ENCODE measurements at regions not wholly inside any gene's neighbourhood (a gene's known extent, or its start where the extent isn't known, plus 50 kb on each side); places are given as distances from the start of the nearest gene placed in this dataset.
"Not testable (repeated sequence)": the region's sequence is repeated elsewhere in the genome, so short reads cannot be mapped to it uniquely, and the experiment has no call there.

DNA sequence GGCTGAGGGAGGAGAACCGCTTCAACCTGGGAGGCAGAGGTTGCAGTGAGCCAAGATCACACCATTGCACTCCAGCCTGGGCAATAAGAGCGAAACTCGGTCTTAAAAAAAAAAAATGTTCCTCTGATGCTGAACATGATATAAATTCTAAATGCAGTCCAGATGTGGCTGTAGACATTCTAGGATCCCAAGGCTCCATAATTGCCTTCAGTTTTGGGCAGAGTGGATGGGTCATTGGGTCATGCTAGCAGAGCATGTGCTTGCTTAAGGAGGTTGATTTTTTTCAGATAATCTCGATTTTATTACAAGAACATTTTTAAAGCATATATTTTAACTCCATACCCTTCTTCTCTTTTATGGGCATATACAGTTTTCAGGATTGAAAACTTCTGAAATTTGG lies 112.0 kb downstream of the UTRN start:
- no peak for DNase-seq

DNA sequence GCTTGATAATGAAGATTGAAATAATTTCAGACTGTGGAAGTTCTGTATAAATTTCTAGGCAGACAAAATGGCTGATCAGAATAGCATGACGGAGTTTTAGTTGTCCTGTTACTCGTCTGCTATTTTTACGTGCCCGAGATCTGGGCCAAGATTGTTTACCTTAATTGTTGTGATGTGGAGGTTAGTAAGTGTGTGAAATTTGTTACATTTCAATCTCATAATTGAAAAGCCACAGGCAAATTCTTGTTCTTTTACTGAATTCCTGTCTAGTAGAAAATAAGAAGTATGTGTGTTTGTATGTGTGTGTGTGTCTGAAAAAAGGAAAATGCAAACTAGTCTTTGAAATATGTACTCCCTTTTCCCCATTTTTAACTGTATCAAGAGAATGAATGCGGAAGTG lies 115.2 kb downstream of the UTRN start:
- DNase-seq = no peak

DNA sequence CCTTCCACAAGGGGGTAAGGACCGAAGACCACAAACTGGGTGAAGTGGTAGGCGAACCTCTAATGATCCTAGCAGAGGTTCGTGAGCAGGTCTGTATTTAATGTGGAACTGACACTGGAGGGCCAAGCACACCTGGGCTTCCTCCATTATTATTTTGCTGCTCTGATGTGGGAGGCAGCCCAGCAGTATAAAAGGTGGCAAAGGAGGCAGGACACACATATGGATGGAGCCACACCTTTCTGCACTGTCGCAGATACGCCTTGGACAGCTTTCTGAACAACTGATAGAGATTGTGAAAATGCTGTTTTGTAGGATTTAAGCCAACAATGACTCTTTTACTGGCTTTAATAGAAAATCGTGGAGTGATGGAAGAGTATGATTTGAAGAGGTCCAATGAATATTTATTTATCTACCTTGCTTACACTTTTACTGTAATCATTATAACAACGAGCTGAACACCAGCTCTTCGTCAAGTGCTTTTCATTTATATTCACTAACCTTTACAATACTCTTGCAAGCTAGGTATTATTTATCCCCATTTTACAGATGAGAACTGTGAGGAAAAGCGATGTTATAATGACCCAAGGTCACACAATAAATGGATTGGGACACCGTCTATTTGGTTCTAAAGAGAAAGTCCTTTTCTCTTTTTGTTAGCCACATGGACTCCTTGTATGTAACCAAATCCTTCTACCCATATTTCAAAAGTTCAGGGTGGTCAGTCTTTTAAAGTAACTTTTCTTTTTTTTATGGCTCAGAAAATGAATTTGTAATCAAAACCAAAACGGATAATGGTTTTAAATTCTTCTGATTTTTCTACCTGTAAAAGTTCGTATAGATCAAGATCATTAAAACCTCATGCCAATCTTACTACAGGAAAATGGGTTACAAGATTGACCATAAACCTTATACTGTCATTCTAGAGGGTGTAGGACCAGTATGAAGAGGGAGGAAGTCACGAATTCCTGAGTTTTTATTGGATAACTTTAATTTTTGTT lies 116.9 kb downstream of the UTRN start:
- DNase-seq = no peak

DNA sequence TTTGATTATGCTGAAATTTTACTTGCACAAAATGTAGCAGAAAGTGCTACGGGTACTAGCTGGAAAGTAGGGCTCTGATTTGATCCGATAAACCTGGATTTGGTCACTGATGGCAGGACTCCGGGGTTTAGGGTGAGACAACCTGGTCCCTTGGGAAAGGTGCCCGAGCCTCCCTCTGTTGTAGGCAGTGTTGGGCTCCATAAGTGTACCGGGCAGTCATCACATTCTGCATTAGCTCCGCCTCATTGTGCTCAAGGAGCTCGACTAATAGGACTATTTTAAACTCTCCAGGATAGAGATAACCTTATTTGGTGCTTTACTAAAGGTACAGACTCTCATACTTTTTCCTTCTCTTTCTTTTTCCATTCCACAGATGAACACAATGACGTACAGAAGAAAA lies 117.6 kb downstream of the UTRN start:
- no peak for DNase-seq

DNA sequence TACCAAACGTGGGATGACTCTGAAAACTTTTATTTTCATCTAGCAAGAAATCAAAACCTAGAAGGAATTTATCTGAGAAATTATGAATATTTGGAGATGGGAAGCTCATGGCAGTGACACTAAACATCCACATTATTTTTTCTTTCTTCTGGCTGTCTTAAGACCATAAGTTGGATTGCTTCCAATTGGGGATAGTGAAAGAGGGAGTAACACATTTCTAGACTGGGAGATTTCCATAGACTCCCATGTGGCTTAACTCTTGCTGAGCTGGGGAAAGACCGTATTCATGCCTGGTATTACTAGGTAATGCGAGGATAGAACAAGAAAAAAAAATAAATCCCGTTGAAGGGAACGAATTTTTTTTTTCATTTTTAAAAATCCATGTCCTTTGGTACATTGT lies 120.0 kb downstream of the UTRN start:
- DNase-seq = no peak

DNA sequence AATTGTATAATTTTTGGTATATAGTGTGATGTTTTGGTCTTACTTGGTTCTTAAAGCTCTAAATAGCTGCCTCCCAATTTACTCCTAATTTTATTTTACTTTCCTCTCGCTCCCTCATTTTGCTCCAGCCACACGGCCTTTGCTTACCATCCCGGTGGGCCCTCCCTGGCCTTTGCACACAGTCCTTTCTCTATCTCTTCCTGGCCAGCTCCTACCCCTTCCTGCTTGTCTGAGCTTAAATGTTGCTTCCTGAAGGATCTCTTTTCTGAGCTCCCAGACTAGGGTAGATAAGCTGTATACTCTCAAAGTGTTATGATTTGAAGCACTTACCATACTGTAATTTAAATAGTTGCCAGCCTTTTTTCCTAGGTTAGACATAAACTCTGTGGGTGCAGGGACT lies 121.7 kb downstream of the UTRN start:
- DNase-seq = no peak

DNA sequence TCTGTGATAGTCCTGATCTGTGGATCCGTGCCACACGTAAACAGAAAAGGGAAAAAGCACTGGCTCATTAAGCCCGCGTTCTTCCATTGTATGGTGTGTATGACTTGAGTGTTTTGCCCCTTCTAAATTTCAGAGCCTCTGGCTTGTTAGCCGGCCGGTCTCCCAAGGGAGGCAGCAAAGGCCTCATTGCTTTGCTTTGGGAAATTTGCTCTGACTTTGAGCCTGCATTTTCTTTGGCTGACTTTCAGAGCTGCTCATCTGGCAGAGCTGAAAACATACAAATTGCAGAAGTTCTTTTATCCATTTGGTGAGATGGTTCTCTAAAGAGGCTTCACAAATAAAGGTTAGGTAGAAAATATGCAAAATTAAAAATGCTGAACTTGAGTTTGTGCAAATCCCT lies 123.0 kb downstream of the UTRN start:
- DNase-seq = no peak

DNA sequence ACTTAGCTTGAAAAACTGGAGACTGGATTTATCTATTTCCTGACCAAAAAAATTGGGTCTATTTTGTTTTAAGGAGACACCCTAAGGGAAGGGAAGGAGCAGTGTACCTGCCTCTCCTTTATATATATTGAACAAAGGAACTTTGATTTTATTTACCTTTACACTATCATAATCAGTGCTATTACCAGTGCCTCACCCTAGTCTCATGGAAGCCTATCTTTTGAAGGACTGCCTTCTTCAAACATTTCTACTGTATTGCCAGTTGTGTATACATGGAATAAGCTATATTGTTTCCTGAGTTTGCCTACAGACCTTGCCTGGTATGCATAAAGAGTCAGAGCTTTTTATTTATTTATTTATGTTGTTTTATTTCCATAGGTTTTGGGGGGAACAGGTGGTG lies 124.9 kb downstream of the UTRN start:
- DNase-seq = no peak

DNA sequence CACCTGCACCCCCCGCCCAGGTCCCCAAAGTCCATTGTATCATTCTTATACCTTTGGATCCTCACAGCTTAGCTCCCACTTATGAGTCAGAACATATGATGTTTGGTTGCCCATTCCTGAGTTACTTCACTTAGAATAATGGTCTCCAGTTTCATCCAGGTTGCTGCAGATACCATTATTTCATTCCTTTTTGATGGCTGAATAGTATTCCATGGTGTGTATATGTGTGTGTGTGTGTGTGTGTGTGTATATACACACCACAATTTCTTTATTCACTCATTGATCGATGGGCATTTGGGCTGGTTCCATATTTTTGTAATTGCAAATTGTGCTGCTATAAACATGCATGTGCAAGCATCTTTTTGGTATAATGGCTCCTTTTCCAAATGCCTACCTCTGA lies 125.4 kb downstream of the UTRN start:
- DNase-seq = not testable (repeated sequence)

DNA sequence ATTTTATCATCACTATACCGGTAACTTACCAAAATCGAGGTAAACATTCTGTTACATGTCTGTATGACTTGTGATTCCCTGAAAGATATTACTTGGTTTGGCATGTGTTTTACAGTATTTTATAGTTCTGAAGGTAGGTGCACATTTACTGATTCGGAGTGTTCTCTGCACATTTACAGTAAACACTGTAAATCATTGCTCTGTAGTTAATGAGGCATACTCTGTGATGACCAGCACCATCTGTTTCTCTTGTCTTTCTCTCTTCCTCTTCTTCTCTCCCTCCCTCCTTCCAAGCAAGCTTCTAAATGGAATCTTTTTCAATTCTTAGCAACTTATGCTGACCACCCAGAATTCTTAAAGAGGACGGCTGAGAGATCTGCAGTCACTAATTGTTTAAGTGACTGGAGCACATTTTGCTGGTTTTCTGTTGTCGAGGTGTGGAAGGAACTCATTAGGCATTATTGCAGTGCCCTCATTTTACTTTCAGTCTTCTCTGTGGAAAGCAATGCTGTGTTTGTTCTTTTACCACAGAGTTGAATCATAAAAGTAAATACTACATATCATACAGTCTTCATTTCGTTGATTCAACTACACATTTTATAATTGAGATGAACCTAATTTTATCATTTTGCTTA lies 126.5 kb downstream of the UTRN start:
- DNase-seq = no peak

DNA sequence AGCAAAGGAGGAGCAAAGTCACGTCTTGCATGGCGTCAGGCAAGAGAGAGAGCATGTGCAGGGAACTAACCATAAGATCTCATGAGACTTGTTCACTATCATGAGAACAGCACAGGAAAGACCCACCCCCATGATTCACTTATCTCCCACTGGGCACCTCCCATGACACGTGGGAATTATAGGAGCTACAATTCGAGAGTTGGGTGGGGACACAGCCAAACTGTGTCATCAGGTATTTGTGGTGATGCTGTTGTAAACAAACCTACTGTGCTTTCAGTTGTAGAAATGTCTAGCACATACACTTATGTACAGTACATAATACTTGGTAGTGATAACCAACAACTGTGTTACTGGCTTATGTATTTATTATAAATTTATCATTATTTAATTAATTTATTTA lies 128.3 kb downstream of the UTRN start:
- no peak for DNase-seq

DNA sequence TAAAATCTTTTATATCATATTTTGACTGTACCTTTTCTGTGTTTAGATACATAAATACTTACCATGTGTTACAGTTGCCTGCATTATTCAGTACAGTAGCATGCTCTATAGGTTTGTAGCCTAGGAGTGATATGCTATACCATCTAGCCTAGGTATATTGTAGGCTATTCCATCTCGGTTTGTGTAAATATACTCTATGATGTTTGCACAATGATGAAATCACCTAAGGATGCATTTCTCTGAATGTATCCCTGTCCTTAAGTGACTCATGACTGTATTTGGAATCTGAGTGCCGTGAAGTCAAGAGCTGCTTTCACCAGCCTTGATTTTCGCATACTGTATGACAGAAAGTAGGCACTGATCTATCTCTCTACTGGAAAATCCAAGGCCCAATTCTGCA lies 129.9 kb downstream of the UTRN start:
- no peak for DNase-seq

DNA sequence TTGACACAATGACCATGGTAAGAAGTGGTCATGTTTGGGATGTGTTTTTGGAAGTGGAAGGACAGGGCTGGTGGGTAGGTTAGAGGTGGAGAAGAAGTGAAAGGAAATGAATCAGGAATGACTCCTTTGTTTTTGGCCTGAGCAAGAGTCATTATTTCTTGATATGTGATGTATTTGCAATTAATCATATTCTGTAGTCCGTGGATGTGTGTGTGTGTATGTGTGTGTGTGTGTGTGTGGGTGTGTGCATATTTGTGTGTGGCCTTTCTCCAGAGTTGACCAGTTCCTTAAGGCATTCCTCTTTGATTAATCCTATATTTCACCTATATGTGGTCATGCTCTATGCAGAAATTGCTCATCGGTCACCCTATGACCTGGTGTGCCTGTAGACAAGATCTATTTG lies 130.7 kb downstream of the UTRN start:
- DNase-seq = no peak

DNA sequence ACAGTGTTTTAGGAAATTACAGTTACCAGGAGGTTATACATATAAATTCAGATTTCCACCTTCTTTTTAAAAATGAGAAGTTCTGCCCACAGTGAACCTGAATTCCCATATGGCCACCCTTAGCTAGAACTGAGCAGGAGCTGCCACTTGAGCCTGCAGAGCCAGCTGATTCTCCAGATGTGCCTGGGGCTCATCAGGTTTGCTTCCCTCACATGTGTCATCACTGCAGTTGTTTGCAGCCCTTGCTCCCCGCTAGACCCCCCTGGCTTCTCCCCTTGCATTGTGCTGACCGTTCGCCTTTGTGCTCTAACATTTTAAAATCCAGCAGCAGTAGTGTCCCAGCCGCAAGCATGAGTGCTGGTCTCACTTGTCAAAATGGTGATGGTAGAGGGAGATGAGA lies 131.1 kb downstream of the UTRN start:
- no peak for DNase-seq

DNA sequence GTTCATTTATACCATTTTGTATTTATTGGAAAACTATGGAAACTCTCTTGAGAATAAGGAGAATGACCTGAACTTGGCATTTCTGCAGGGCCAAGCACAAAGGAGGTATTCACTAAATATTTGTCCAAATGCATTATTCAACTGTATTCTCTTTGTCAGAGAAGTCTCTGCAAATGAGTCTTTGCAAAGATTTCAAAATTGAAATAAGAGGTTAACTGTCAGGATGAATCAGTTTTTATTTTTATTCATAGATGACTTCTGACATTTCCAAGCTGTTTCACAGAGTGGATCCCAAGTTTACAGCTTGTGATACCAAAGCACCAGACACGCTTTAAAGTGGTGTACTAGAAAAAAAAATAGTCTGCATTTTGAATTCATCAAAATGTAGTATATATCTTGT lies 131.6 kb downstream of the UTRN start:
- no peak for DNase-seq

DNA sequence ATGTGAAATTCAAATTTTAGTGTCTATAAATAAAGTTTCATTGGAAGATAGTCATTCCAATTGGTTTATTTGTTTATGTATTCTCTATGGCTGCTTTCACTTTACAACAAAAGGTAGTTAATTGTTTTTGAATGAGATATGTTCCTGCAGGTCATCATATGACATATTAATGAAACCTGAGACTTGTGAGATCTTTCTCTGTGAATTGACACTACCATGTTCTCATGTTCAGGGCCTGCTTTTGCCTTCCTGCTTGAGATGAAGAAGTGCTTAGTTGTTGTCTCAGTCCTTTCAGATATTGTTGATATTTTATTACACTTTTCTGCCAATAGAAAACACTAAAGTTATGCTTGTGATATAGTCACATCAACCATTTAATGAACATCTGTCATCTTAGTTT lies 132.5 kb downstream of the UTRN start:
- DNase-seq = no peak

DNA sequence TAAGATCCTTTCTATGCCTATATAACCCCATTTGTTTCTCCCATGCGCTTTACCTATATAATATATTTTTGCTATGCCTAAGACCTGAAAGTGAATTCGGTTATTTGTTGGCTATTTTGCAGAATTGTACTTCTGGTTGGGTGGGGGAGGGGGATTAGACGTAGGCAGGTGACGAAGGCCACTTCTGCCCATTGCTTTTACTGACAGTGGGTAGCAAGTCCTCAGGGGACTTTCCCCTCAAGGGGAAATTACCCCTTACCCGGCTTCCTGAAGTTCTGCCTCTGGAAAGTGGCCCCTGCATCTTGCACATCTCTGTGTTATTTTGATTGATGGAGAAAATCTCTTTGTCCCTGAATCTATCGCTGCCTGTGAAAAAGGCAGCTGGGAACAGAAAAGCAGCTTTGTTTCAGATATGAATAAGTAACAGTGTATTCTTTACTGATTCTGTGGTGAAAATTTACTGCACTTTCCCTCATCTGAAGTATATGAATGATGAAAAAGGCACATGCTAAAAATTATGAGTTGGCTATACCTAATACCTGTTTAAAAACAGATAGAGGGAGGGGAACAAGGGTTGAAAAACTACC lies 133.9 kb downstream of the UTRN start:
- DNase-seq = no peak

DNA sequence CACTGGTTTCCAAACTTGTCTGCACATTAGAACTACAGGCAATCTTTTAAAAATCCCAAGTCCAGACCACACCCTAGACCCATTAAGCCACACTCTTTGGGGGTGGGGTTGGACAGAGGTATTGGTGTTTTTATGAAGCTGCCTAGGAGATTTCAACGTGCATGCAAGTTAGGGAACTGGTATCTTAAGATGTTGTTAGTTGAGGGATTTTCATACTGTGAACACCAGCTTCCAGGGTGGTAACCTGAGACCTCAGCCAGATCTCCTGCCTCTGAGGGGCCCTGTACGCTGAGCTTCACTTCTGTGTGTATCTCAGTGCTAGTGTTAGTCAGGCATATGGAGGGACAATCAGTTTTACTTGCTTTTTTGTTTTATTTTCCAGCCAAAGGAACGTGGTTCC lies 138.0 kb downstream of the UTRN start:
- no peak for DNase-seq

DNA sequence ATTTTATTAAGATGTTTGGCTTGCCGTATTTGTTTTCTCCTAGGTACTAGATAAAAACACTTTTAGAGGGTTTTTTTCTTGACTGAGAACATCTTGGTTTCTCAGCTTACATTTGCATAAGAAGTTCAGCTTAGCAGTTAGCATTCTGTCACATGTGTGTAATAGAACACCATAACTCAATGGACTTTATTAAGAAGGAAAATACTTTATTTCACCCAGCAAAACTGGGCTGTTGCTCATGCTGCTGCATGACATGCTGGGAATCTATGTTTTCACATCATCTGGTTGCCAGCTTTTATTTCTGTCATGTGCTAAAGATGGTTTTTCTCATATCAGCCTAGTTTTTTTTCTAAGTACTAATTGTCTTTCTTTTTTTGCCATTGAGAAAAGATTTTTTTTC lies 144.6 kb downstream of the UTRN start:
- DNase-seq = no peak

DNA sequence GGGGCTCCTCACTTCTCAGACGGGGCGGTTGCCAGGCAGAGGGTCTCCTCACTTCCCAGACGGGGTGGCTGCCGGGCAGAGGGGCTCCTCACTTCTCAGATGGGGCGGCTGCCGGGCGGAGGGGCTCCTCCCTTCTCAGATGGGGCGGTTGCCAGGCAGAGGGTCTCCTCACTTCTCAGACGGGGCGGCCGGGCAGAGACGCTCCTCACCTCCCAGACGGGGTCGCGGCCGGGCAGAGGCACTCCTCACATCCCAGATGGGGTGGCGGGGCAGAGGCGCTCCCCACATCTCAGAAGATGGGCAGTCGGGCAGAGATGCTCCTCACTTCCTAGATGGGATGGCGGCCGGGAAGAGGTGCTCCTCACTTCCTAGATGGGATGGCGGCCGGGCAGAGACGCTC lies 148.3 kb downstream of the UTRN start:
- not testable (repeated sequence) for DNase-seq

DNA sequence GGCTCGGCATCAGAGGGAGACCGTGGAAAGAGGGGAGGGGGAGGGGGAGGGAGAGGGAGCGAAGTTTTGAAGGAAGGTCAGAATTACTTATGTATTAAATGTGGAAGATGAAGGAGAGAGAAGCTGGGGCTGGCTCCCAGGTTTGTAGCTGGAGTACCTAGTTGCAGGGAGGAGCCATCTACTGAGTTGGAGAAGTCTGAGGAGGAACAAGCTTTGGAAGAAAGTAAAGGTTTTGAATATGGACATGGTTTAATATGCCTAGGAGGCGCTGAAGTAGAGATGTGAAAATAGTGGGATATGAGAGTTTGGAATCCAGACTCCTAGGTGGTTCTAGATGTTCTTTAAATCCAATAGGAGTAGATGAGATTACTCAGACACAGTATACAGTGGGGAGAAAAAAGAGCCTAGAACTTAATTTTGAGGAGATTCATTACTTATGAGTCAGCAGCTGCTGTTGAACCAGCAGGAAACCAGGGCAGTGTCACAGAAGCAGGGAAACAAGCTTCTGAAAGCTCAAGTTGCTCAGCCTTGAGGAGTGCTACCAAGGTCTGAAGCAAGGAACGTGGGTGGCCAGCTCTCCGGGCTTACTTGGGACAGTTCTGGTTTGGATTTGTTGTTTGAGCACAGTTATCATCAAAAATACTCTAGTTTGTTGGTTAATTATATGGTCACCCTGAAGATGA lies 149.3 kb downstream of the UTRN start:
- DNase-seq = no peak

DNA sequence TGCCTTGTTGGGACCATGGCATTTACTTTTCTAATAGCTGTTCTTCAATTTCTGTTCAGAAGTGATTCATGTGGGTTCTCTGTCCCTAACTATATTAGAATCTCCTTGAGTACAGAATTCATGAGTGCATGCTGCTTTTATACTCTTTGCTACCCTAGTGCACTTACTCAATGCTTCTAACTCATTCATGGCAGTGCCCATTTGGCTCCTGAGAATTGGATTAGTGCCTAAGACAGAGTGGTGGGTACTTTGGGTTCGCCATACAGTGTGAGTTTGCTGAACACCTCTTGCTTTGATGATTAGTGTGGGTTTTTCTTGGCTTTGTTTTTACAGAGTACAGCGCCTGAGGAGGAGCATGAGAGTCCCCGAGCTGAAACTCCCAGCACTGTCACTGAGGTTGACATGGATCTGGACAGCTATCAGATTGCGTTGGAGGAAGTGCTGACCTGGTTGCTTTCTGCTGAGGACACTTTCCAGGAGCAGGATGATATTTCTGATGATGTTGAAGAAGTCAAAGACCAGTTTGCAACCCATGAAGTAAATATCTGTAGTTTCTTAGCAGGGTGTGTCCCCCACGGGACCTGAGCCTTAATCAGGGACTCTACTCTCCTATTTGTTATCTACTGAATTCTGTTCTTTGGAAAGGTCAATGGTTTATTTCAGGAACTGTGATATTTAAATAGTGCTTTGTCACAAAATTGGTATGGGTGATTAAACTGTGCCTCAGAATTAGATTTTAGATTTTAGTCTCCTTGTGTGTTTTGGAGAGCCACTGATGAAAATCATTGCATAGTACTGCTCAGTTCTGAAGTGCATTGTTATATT lies 150.7 kb downstream of the UTRN start:
- no peak for DNase-seq

DNA sequence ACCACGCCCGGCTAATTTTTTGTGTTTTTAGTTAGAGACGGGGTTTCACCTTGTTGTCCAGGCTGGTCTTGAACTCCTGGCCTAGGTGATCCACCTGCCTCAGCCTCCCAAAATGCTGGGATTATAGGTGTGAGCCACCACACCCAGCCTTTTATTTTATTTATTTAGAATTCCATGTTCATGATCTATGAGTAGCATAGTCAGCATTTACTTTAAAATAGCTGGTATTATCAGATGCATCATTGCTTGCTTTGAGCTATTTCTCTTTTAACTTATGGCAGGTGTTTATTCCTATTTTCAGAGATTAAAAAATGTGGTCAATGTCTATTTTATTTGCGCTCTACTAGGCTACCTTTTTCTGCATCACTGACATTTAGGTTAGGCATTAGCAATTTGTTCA lies 152.0 kb downstream of the UTRN start:
- no peak for DNase-seq

All from NCI-H1092 (cell line).